ENCODE measurements at regions not wholly inside any gene's neighbourhood (a gene's known extent, or its start where the extent isn't known, plus 50 kb on each side); places are given as distances from the start of the nearest gene placed in this dataset.

GRCh38 chr9:118871531-118871930 lies 497.7 kb downstream of the BRINP1 start:
- TF ChIP-seq CTCF (IDR thresholded peaks at IDR 0.05) = no peak
- no peak for TF ChIP-seq POLR2A (IDR thresholded peaks at IDR 0.05)
